ENCODE measurements at regions not wholly inside any gene's neighbourhood (a gene's known extent, or its start where the extent isn't known, plus 50 kb on each side); places are given as distances from the start of the nearest gene placed in this dataset.
"Not testable (repeated sequence)": the region's sequence is repeated elsewhere in the genome, so short reads cannot be mapped to it uniquely, and the experiment has no call there.

- no peak for TF ChIP-seq CTCF (IDR thresholded peaks at IDR 0.05; ENCODE audit: low read depth, low read length)
- DNase-seq (ENCODE audit: extremely low read depth, low read depth), result no peak
Observed at GRCh38 chr1:192513697-192514096, 61.9 kb upstream of the RGS1 start.

- DNase-seq (ENCODE audit: extremely low read depth, low read depth), result no peak
- no peak for TF ChIP-seq CTCF (IDR thresholded peaks at IDR 0.05; ENCODE audit: low read depth, low read length)
Observed at GRCh38 chr1:192516776-192517297, 58.7 kb upstream of the RGS1 start.

GRCh38 chr1:192517716-192518355, 57.7 kb upstream of the RGS1 start:
- DNase-seq (ENCODE audit: extremely low read depth, low read depth), result not testable (repeated sequence)

GRCh38 chr1:192518700-192519099, 56.9 kb upstream of the RGS1 start:
- TF ChIP-seq CTCF (IDR thresholded peaks at IDR 0.05; ENCODE audit: low read depth, low read length), result no peak
- DNase-seq (ENCODE audit: extremely low read depth, low read depth), result no peak

- DNase-seq (ENCODE audit: extremely low read depth, low read depth), result no peak
Observed at GRCh38 chr1:192521734-192522133, 53.8 kb upstream of the RGS1 start.

GRCh38 chr1:192522673-192523072, 52.9 kb upstream of the RGS1 start:
- DNase-seq (ENCODE audit: extremely low read depth, low read depth), result no peak
- TF ChIP-seq CTCF (IDR thresholded peaks at IDR 0.05; ENCODE audit: low read depth, low read length), result no peak

More at GRCh38 chr1:192521734-192522133, 53.8 kb upstream of the RGS1 start:
- TF ChIP-seq CTCF (IDR thresholded peaks at IDR 0.05; ENCODE audit: low read depth, low read length), result no peak

- no peak for TF ChIP-seq CTCF (IDR thresholded peaks at IDR 0.05; ENCODE audit: low read depth, low read length)
- no peak for DNase-seq (ENCODE audit: extremely low read depth, low read depth)
Observed at GRCh38 chr1:192524223-192524622, 51.4 kb upstream of the RGS1 start.
